ENCODE measurements at regions not wholly inside any gene's neighbourhood (a gene's known extent, or its start where the extent isn't known, plus 50 kb on each side); places are given as distances from the start of the nearest gene placed in this dataset.
A peak's percentile ranks its signal among the peaks of the same experiment; 100 is the strongest.

GRCh38 chr6:41451039-41451438 lies 95.1 kb upstream of the FOXP4 start:
- DNase-seq (ENCODE audit: low spot score): no peak

GRCh38 chr6:41451515-41452163 lies 94.5 kb upstream of the FOXP4 start:
- no peak for DNase-seq (ENCODE audit: low spot score)

GRCh38 chr6:41452763-41453162 lies 93.4 kb upstream of the FOXP4 start:
- DNase-seq (ENCODE audit: low spot score): no peak

- no peak for DNase-seq (ENCODE audit: low spot score)
These were observed 92.9 kb upstream of the FOXP4 start for GRCh38 chr6:41453244-41453643.

GRCh38 chr6:41454189-41454789 lies 91.9 kb upstream of the FOXP4 start:
- DNase-seq (ENCODE audit: low spot score): no peak

- DNase-seq (ENCODE audit: low spot score): no peak
These were observed 90.8 kb upstream of the FOXP4 start for GRCh38 chr6:41455410-41455809.

GRCh38 chr6:41455818-41456217 lies 90.4 kb upstream of the FOXP4 start:
- DNase-seq (ENCODE audit: low spot score): no peak

GRCh38 chr6:41457303-41457670 lies 88.9 kb upstream of the FOXP4 start:
- no peak for DNase-seq (ENCODE audit: low spot score)

GRCh38 chr6:41459738-41460137 lies 86.4 kb upstream of the FOXP4 start:
- DNase-seq (ENCODE audit: low spot score): no peak

GRCh38 chr6:41460742-41461336 lies 85.3 kb upstream of the FOXP4 start:
- no peak for DNase-seq (ENCODE audit: low spot score)

GRCh38 chr6:41462033-41462432 lies 84.1 kb upstream of the FOXP4 start:
- DNase-seq (ENCODE audit: low spot score): no peak

- DNase-seq (ENCODE audit: low spot score): no peak
These were observed 82.9 kb upstream of the FOXP4 start for GRCh38 chr6:41463062-41463930.

GRCh38 chr6:41464019-41464418 lies 82.2 kb upstream of the FOXP4 start:
- no peak for DNase-seq (ENCODE audit: low spot score)

- DNase-seq (ENCODE audit: low spot score): no peak
These were observed 81.7 kb upstream of the FOXP4 start for GRCh38 chr6:41464481-41464880.

- DNase-seq (ENCODE audit: low spot score): no peak
These were observed 79.7 kb upstream of the FOXP4 start for GRCh38 chr6:41466437-41466990.

GRCh38 chr6:41467061-41467460 lies 79.1 kb upstream of the FOXP4 start:
- no peak for DNase-seq (ENCODE audit: low spot score)

- no peak for DNase-seq (ENCODE audit: low spot score)
These were observed 78.4 kb upstream of the FOXP4 start for GRCh38 chr6:41467627-41468404.

- no peak for DNase-seq (ENCODE audit: low spot score)
These were observed 76.8 kb upstream of the FOXP4 start for GRCh38 chr6:41469156-41470028.

GRCh38 chr6:41470029-41470330 lies 76.2 kb upstream of the FOXP4 start:
- DNase-seq (ENCODE audit: low spot score): no peak

- peak; percentile 52 for DNase-seq (ENCODE audit: low spot score)
These were observed 75.7 kb upstream of the FOXP4 start for GRCh38 chr6:41470331-41471063.
